ENCODE measurements at regions not wholly inside any gene's neighbourhood (a gene's known extent, or its start where the extent isn't known, plus 50 kb on each side); places are given as distances from the start of the nearest gene placed in this dataset.

- H2BK20ac ChIP-seq (ENCODE audit: low read depth, low read length) = no peak overlapping the region
- no peak overlapping the region for H3K56ac ChIP-seq (ENCODE audit: extremely low read depth, insufficient read depth, low read length)
- H3K23ac ChIP-seq (ENCODE audit: low read depth, low read length) = no peak overlapping the region
- no peak overlapping the region for H3K9ac ChIP-seq (ENCODE audit: low read depth, low read length)
- H2AFZ ChIP-seq (replicated peaks; ENCODE audit: low read length, poor library complexity) = no peak overlapping the region
- in situ Hi-C loops (cut with MboI; ENCODE audit: low sequenced_read_pairs) = no loop called here
- no peaks in the 10 kb centered on the region for H3K27me3 ChIP-seq (ENCODE audit: control insufficient read depth, insufficient read depth, low read length)
- ATAC-seq (ENCODE audit: low read depth) (no peak), DNase-seq (no peak)
- no peaks in the 10 kb centered on the region for H4K20me1 ChIP-seq (ENCODE audit: insufficient read depth, low read length)
- H2AK9ac ChIP-seq (replicated peaks; ENCODE audit: low read depth, low read length, poor library complexity) = peak overlapping the region; percentile 68
- BruUV-seq (replicated peaks) = no TSS peak
- no peak overlapping the region for H3K18ac ChIP-seq (ENCODE audit: low read depth, low read length)
- H2BK15ac ChIP-seq (ENCODE audit: low read depth, low read length) = no peak overlapping the region
- no peak overlapping the region for H2BK120ac ChIP-seq (ENCODE audit: low read depth, low read length)
- no peak overlapping the region for H2AK5ac ChIP-seq (ENCODE audit: low read depth, low read length)
- no peak overlapping the region for H2BK5ac ChIP-seq (ENCODE audit: low read depth, low read length, poor library complexity, severe bottlenecking)
- peak; percentile 82 for TF ChIP-seq CEBPB (IDR thresholded peaks at IDR 0.05; ENCODE audit: low read depth, low read length)
- TF ChIP-seq RAD21 (IDR thresholded peaks at IDR 0.05; ENCODE audit: low read length) = no peak
- H4K5ac ChIP-seq (ENCODE audit: low read depth, low read length) = peak overlapping the region; percentile 14; the same call in 1 of the 2 replicates
- no peak overlapping the region for H3K4me2 ChIP-seq (ENCODE audit: low read depth, low read length)
- peaks cover 7% of the 10 kb centered on the region for H3K4me1 ChIP-seq (ENCODE audit: control insufficient read depth, insufficient read depth, low read length)
- H4K91ac ChIP-seq (ENCODE audit: insufficient read depth, low read depth, low read length) = no peak overlapping the region
- H3K4me3 ChIP-seq (ENCODE audit: insufficient read depth, low read depth, low read length) = no peak overlapping the region
- dilution Hi-C loops (cut with HindIII; ENCODE audit: low sequenced_read_pairs, unreplicated experiment) = no loop called here
- CTCF ChIA-PET = interaction anchor here (1.5 kb wide), 1 partner anchor 313 kb away, joined by 3 read pairs; no protein-coding TSS in a partner anchor
- no peaks in the 10 kb centered on the region for H3K9me3 ChIP-seq (ENCODE audit: control insufficient read depth, insufficient read depth, low read length)
- no peak overlapping the region for H3K14ac ChIP-seq (replicated peaks; ENCODE audit: low read depth, low read length)
- no peaks in the 10 kb centered on the region for H3K36me3 ChIP-seq (ENCODE audit: control insufficient read depth, insufficient read depth, low read length)
- H3K9me1 ChIP-seq (ENCODE audit: insufficient read depth, low read length) = no peaks in the 10 kb centered on the region; the same call in 1 of the 2 replicates
- no peak overlapping the region for H3K4ac ChIP-seq (ENCODE audit: low read depth, low read length)
- POLR2A ChIA-PET (ENCODE audit: unreplicated experiment) = no interaction called here
- WGBS, 2 experiments (ENCODE audit: extremely low coverage in 2 of 2, insufficient read length in 1 of 2) = no CpG with 5 or more reads among the region's 1 CpG
- H4K8ac ChIP-seq (ENCODE audit: low read depth in 2 of 2, low read length in 2 of 2) = no peak overlapping the region; a peak in 1 of 4 replicates
- intact Hi-C loops (cut with micrococcal nuclease) = loop anchor here (5.0 kb wide), 1 partner anchor 311 kb away; no protein-coding TSS in a partner anchor
- no peaks in the 10 kb centered on the region for H3K79me1 ChIP-seq (ENCODE audit: low read depth in 1 of 2, low read length in 2 of 2)
- H3K27ac ChIP-seq (ENCODE audit: insufficient read depth, low read length) = no peak overlapping the region
Measured at GRCh38 chr3:188053036-188053340, 101.0 kb upstream of the LPP start.

Data from IMR-90 (cell line).